PC-3 (cell line): ENCODE measurements at regions not wholly inside any gene's neighbourhood (a gene's known extent, or its start where the extent isn't known, plus 50 kb on each side); places are given as distances from the start of the nearest gene placed in this dataset.

Experiments
- ATAC-seq: fragments of 200-7000 bp; cut with Tn5 transposase; 2 replicates; pipeline ENCODE4 v1.9.1; 2020; ENCODE audit warnings: mild to moderate bottlenecking, moderate library complexity
- BruUV-seq: library from RNA; stranded (reverse); fragments of 400-500 nt; replicated peaks from 2 replicates; lab custom pipeline; 2021; lab: Mats Ljungman, UMichigan
- CTCF ChIA-PET: fragments of 300-600 bp; sonication (Branson Sonifier 250); formaldehyde crosslinking; loops from one replicate; lab custom pipeline; 2022; ENCODE audit warnings: antibody characterized with exemption; lab: Charles Lee
- POLR2A ChIA-PET: fragments of 300-600 bp; sonication (Branson Sonifier 250); formaldehyde crosslinking; loops from one replicate; lab custom pipeline; 2022; ENCODE audit warnings: antibody characterized with exemption; ENCODE audit not compliant: unreplicated experiment; lab: Charles Lee
- DNase-seq: peaks from one replicate; pipeline ENCODE4 v3.0.0-alpha.2; 2015
- H2AFZ ChIP-seq: fragments of 300-600 bp; sonication (generic); 2 replicates; pipeline ENCODE4 v1.6.0; 2016; ENCODE audit warnings: antibody characterized with exemption, low read length
- H3F3A ChIP-seq: fragments of 300-600 bp; sonication (generic); one replicate; pipeline ENCODE4 v1.6.0; 2017; ENCODE audit warnings: antibody characterized with exemption, low read length, control low read depth, mild to moderate bottlenecking; ENCODE audit not compliant: unreplicated experiment
- H3K27ac ChIP-seq: fragments of 300-600 bp; sonication (generic); 2 replicates; pipeline ENCODE4 v1.5.1; 2016; ENCODE audit warnings: mild to moderate bottlenecking, low read length
- H3K27me3 ChIP-seq: fragments of 300-600 bp; sonication (generic); 2 replicates; pipeline ENCODE4 v1.6.1; 2016; ENCODE audit warnings: low read length, mixed read lengths
- H3K36me3 ChIP-seq: fragments of 300-600 bp; sonication (generic); 2 replicates; pipeline ENCODE4 v1.6.1; 2016; ENCODE audit warnings: low read depth, mixed run types, low read length, mixed read lengths
- H3K4me1 ChIP-seq: fragments of 300-600 bp; sonication (generic); 2 replicates; pipeline ENCODE4 v1.5.1; 2016; ENCODE audit warnings: low read length; ENCODE audit not compliant: insufficient read depth
- H3K4me2 ChIP-seq: fragments of 300-600 bp; sonication (generic); 2 replicates; pipeline ENCODE4 v1.6.0; 2016; ENCODE audit warnings: low read length
- H3K4me3 ChIP-seq: fragments of 300-600 bp; sonication (generic); 2 replicates; pipeline ENCODE4 v1.5.1; 2016; ENCODE audit warnings: mild to moderate bottlenecking, low read length, mixed read lengths
- H3K79me2 ChIP-seq: fragments of 300-600 bp; sonication (generic); 2 replicates; pipeline ENCODE4 v1.6.1; 2017; ENCODE audit warnings: low read length, mixed read lengths
- H3K9ac ChIP-seq: fragments of 300-600 bp; sonication (generic); 2 replicates; pipeline ENCODE4 v1.6.0; 2016; ENCODE audit warnings: mild to moderate bottlenecking, low read length
- H3K9me2 ChIP-seq: fragments of 300-600 bp; sonication (generic); replicated peaks from 2 replicates; pipeline ENCODE4 v1.6.1; 2016; ENCODE audit warnings: mixed run types, low read length, mixed read lengths
- H3K9me3 ChIP-seq: fragments of 300-600 bp; sonication (generic); 2 replicates; pipeline ENCODE4 v1.6.1; 2016; ENCODE audit warnings: low read length, mixed read lengths
- H4K20me1 ChIP-seq: fragments of 300-600 bp; sonication (generic); 2 replicates; pipeline ENCODE4 v1.6.1; 2016; ENCODE audit warnings: low read length, mixed read lengths
- CTCF ChIP-seq: fragments of 300-600 bp; sonication (generic); conservative IDR thresholded peaks from 2 replicates; pipeline ENCODE4 v1.5.1; 2017; ENCODE audit warnings: antibody characterized with exemption, low read depth, mild to moderate bottlenecking, low read length
- EZH2 ChIP-seq: fragments of 300-600 bp; sonication (generic); IDR thresholded peaks from one replicate; pipeline ENCODE4 v1.6.1; 2017; ENCODE audit warnings: antibody characterized with exemption, mild to moderate bottlenecking, low read length; ENCODE audit not compliant: unreplicated experiment
- EZH2phosphoT487 ChIP-seq: fragments of 300-600 bp; sonication (generic); IDR thresholded peaks from 2 replicates; pipeline ENCODE4 v1.6.1; 2018; ENCODE audit warnings: mild to moderate bottlenecking, antibody characterized with exemption, low read length, borderline replicate concordance
- intact Hi-C: fragments of 100-400 bp; cut with micrococcal nuclease; formaldehyde crosslinking; loops from 2 replicates; pipeline ENCODE4 v1.9.0; 2023

- H3K79me2 ChIP-seq: no peaks in the 10 kb centered on the region
- ATAC-seq: no peak
- no TSS peak for BruUV-seq
- no peak overlapping the region for H3K9ac ChIP-seq
- intact Hi-C loops: no loop called here
- DNase-seq: no peak
- H3K27ac ChIP-seq: no peak overlapping the region
- TF ChIP-seq EZH2: no peak
- TF ChIP-seq CTCF: no peak
- no peak for TF ChIP-seq EZH2phosphoT487
- H3K36me3 ChIP-seq: no peaks in the 10 kb centered on the region
- no peak overlapping the region for H3K4me3 ChIP-seq
- CTCF ChIA-PET: no interaction called here
- no peaks in the 10 kb centered on the region for H3K27me3 ChIP-seq
- no peaks in the 10 kb centered on the region for H4K20me1 ChIP-seq
- H3K4me1 ChIP-seq: no peaks in the 10 kb centered on the region
- no peaks in the 10 kb centered on the region for H3K9me3 ChIP-seq
- H3K4me2 ChIP-seq: no peak overlapping the region
- no peaks in the 10 kb centered on the region for H3K9me2 ChIP-seq
- H3F3A ChIP-seq: no peaks in the 10 kb centered on the region
- POLR2A ChIA-PET: interaction anchor here (0.8 kb wide), 1 partner anchor 17 kb away, joined by 4 read pairs; no protein-coding TSS in a partner anchor
- no peak overlapping the region for H2AFZ ChIP-seq
Observed at GRCh38 chr3:195013411-195014361, 257.3 kb downstream of the XXYLT1 start.

- H3F3A ChIP-seq: no peaks in the 10 kb centered on the region
- H3K9ac ChIP-seq: no peak overlapping the region
- intact Hi-C loops: no loop called here
- ChIA-PET CTCF (interaction anchor here (0.6 kb wide), 1 partner anchor 237 kb away, joined by 3 read pairs; no protein-coding TSS in a partner anchor), POLR2A (no interaction called here)
- DNase-seq (no peak), ATAC-seq (no peak)
- H3K9me3 ChIP-seq: no peaks in the 10 kb centered on the region
- TF ChIP-seq CTCF: no peak
- TF ChIP-seq EZH2phosphoT487: no peak
- TF ChIP-seq EZH2: no peak
- no peak overlapping the region for H2AFZ ChIP-seq
- no peaks in the 10 kb centered on the region for H3K79me2 ChIP-seq
- no peak overlapping the region for H3K27ac ChIP-seq
- no peaks in the 10 kb centered on the region for H4K20me1 ChIP-seq
- H3K9me2 ChIP-seq: no peaks in the 10 kb centered on the region
- no peaks in the 10 kb centered on the region for H3K36me3 ChIP-seq
- no peaks in the 10 kb centered on the region for H3K27me3 ChIP-seq
- H3K4me3 ChIP-seq: no peak overlapping the region
- no TSS peak for BruUV-seq
- H3K4me1 ChIP-seq: no peaks in the 10 kb centered on the region
- H3K4me2 ChIP-seq: no peak overlapping the region
Observed at GRCh38 chr3:195015021-195015420, 255.9 kb downstream of the XXYLT1 start.

- Histone ChIP-seq H3K27ac (no peak overlapping the region), H3K79me2 (no peaks in the 10 kb centered on the region), H3K4me2 (no peak overlapping the region), H3K4me1 (no peaks in the 10 kb centered on the region), H2AFZ (no peak overlapping the region), H3K9ac (no peak overlapping the region), H3K9me2 (no peaks in the 10 kb centered on the region), H3K9me3 (no peaks in the 10 kb centered on the region), H4K20me1 (no peaks in the 10 kb centered on the region), H3K27me3 (no peaks in the 10 kb centered on the region), H3K36me3 (no peaks in the 10 kb centered on the region), H3K4me3 (no peak overlapping the region), H3F3A (no peaks in the 10 kb centered on the region)
- intact Hi-C loops: no loop called here
- POLR2A ChIA-PET: no interaction called here
- BruUV-seq: no TSS peak
- ATAC-seq (no peak), DNase-seq (no peak)
- TF ChIP-seq CTCF: no peak
- no peak for TF ChIP-seq EZH2phosphoT487
- TF ChIP-seq EZH2: no peak
- CTCF ChIA-PET: no interaction called here
Observed at GRCh38 chr3:195017151-195017550, 253.8 kb downstream of the XXYLT1 start.
